ENCODE measurements at regions not wholly inside any gene's neighbourhood (a gene's known extent, or its start where the extent isn't known, plus 50 kb on each side); places are given as distances from the start of the nearest gene placed in this dataset.
A peak's percentile ranks its signal among the peaks of the same experiment; 100 is the strongest.

- Histone ChIP-seq H3K18ac (ENCODE audit: low read depth, low read length) (no peak overlapping the region), H3K14ac (replicated peaks; ENCODE audit: low read depth, low read length) (no peak overlapping the region), H4K5ac (ENCODE audit: low read depth, low read length) (no peak overlapping the region), H3K9me3 (ENCODE audit: control insufficient read depth, insufficient read depth, low read length) (no peaks in the 10 kb centered on the region), H4K91ac (ENCODE audit: insufficient read depth, low read depth, low read length) (no peak overlapping the region), H3K4me2 (ENCODE audit: low read depth, low read length) (no peak overlapping the region), H2AFZ (replicated peaks; ENCODE audit: low read length, poor library complexity) (no peak overlapping the region), H3K4me3 (ENCODE audit: insufficient read depth, low read depth, low read length) (no peak overlapping the region), H3K23ac (ENCODE audit: low read depth, low read length) (no peak overlapping the region), H3K4me1 (ENCODE audit: control insufficient read depth, insufficient read depth, low read length) (peaks cover 8% of the 10 kb centered on the region; the same call in 1 of the 2 replicates), H2BK15ac (ENCODE audit: low read depth, low read length) (no peak overlapping the region), H3K9ac (ENCODE audit: low read depth, low read length) (no peak overlapping the region), H3K79me1 (ENCODE audit: low read depth in 1 of 2, low read length in 2 of 2) (no peaks in the 10 kb centered on the region), H2BK20ac (ENCODE audit: low read depth, low read length) (no peak overlapping the region), H2AK9ac (replicated peaks; ENCODE audit: low read depth, low read length, poor library complexity) (no peak overlapping the region), H3K36me3 (ENCODE audit: control insufficient read depth, insufficient read depth, low read length) (no peaks in the 10 kb centered on the region), H3K27me3 (ENCODE audit: control insufficient read depth, insufficient read depth, low read length) (no peaks in the 10 kb centered on the region), H2BK120ac (ENCODE audit: low read depth, low read length) (no peak overlapping the region), H3K27ac (ENCODE audit: insufficient read depth, low read length) (no peak overlapping the region), H3K9me1 (ENCODE audit: insufficient read depth, low read length) (no peaks in the 10 kb centered on the region; the same call in 1 of the 2 replicates), H4K8ac (ENCODE audit: low read depth in 2 of 2, low read length in 2 of 2) (no peak overlapping the region), H3K4ac (ENCODE audit: low read depth, low read length) (no peak overlapping the region), H2BK5ac (ENCODE audit: low read depth, low read length, poor library complexity, severe bottlenecking) (no peak overlapping the region), H4K20me1 (ENCODE audit: insufficient read depth, low read length) (no peaks in the 10 kb centered on the region), H3K56ac (ENCODE audit: extremely low read depth, insufficient read depth, low read length) (no peak overlapping the region), H2AK5ac (ENCODE audit: low read depth, low read length) (no peak overlapping the region)
- no CpG with 5 or more reads among the region's 2 CpGs for WGBS, 2 experiments (ENCODE audit: extremely low coverage in 2 of 2, insufficient read length in 1 of 2)
- dilution Hi-C loops (cut with HindIII; ENCODE audit: low sequenced_read_pairs, unreplicated experiment), result no loop called here
- intact Hi-C loops (cut with micrococcal nuclease), result no loop called here
- ChIA-PET CTCF (interaction anchor here (0.5 to 1.3 kb wide), 3 partner anchors 20 to 874 kb away, joined by 3 to 4 read pairs (median 4); no protein-coding TSS in a partner anchor), POLR2A (ENCODE audit: unreplicated experiment) (no interaction called here)
- TF ChIP-seq MXI1 (IDR thresholded peaks at IDR 0.05; ENCODE audit: borderline replicate concordance, low read depth, low read length), result no peak
- no peak for TF ChIP-seq CHD1 (IDR thresholded peaks at IDR 0.05; ENCODE audit: low read depth, low read length)
- no peak for TF ChIP-seq MAZ (IDR thresholded peaks at IDR 0.05; ENCODE audit: borderline replicate concordance, low read depth, low read length)
- TF ChIP-seq CEBPB (IDR thresholded peaks at IDR 0.05; ENCODE audit: low read depth, low read length), result peak; percentile 75
- no peak for TF ChIP-seq MAFK (IDR thresholded peaks at IDR 0.05; ENCODE audit: low read depth, low read length)
- BruUV-seq (replicated peaks), result no TSS peak
- ATAC-seq (ENCODE audit: low read depth), result no peak
- in situ Hi-C loops (cut with MboI; ENCODE audit: low sequenced_read_pairs), result no loop called here
- peak; percentile 28 for DNase-seq
These were observed 370.8 kb upstream of the RIOK2 start for GRCh38 chr5:97553604-97554452.
